AG04449 (cell line): ENCODE measurements at regions not wholly inside any gene's neighbourhood (a gene's known extent, or its start where the extent isn't known, plus 50 kb on each side); places are given as distances from the start of the nearest gene placed in this dataset.

Source experiments
- CTCF ChIA-PET: fragments of 350-600 bp; formaldehyde crosslinking; extraction: SDS; loops from one replicate; lab custom pipeline; 2021; ENCODE audit warnings: antibody characterized with exemption; lab: Yijun Ruan, JAX
- POLR2A ChIA-PET: fragments of 400-600, 350-600 bp; formaldehyde crosslinking; extraction: SDS; loops from one replicate; lab custom pipeline; 2020; ENCODE audit warnings: antibody characterized with exemption, inconsistent platforms; lab: Yijun Ruan, JAX
- DNase-seq: peaks from one replicate; pipeline ENCODE4 v3.0.0-alpha.2; 2010; ENCODE audit warnings: low read depth, low spot score
- H3K4me3 ChIP-seq: 2 replicates; pipeline ENCODE4 v1.5.1; 2011; ENCODE audit warnings: low read depth, mild to moderate bottlenecking, control low read depth, low read length
- CTCF ChIP-seq: IDR thresholded peaks from one replicate; pipeline ENCODE4 v1.5.1; 2011; ENCODE audit warnings: mild to moderate bottlenecking, moderate library complexity, low read length, control low read depth, inconsistent platforms; ENCODE audit not compliant: insufficient read depth; ENCODE audit errors: missing control alignments

DNA sequence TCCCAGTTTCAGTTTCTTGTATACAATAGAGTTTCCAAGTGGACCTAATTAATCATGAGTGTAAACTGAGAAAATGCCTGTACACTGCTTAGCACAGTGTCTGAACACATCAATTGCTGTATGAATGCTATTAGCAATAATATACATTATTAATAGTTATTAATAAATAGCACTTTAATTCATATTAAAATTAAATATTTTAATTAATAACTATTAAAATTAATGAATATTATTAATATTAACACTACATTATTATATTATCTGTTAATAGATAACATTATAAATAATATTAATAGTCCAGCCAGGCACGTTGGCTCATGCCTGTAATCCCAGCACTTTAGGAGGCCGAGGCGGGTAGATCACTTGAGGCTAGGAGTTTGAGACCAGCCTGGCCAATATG is 244.9 kb upstream of the ANKRD55 start:
- CTCF ChIA-PET: interaction anchor here (0.7 kb wide), 1 partner anchor 9 kb away, joined by 3 read pairs; no protein-coding TSS in a partner anchor
- DNase-seq: no peak
- TF ChIP-seq CTCF: no peak
- no peak overlapping the region for H3K4me3 ChIP-seq
- POLR2A ChIA-PET: no interaction called here

DNA sequence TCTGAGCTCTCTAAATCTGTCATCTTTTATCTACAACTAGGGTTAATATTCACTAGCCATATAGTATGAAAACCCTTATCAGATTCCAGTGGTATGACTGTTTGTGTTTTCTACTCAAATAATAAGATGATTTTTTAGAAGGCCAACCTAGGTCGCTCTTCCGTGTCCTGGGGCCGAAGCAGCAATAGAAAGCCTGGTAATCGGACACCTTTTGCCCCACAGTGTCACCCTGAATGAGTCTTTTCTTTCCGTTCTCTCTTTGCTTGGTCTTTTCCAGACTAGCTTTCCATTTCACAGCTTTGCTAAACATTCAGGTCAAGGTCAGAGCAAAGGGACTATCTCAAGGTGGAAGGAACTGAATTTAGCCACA is 243.3 kb upstream of the ANKRD55 start:
- POLR2A ChIA-PET: no interaction called here
- CTCF ChIA-PET: interaction anchor here (0.7 to 3.5 kb wide), 5 partner anchors 12 to 361 kb away, joined by 3 to 14 read pairs (median 3); no protein-coding TSS in a partner anchor
- no peak for DNase-seq
- H3K4me3 ChIP-seq: no peak overlapping the region
- TF ChIP-seq CTCF: no peak

DNA sequence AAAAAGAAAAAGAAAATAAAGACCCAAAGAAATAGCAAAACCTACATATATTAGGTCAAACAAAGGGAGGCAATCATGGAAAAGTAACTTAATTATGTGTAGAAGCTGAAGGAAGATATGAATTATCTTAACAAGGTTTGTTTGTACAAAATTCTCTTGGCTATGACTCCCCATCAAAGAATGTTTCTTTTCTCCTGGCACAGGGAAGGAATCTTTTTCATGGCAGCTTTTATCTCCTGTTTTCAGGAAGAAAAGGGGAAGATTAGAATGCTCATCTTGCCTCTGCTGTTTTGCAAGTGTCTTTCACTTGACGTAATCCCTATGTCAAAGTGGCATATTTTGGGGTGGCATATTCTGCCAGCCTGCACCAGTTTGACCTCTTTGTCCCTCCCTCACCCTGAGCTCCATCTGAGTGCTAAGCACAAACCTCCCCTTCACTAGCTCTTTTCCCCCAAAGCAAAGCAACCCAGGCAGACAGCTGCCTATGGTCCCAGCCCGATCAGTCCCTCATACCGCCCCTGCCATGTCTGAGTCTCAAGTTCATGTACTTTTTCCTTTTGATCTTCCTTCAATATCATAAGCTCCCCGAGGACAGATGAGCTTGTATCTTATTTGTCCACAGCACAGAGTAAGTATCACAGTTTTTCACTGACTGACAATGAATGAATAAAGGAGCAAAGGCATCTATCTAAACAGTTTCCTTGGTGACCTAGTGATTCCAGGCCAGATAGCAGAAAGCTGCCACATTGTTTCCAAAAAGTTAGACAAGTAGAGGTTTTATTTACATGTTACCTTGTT is 242.8 kb upstream of the ANKRD55 start:
- POLR2A ChIA-PET: no interaction called here
- DNase-seq: no peak
- CTCF ChIA-PET: interaction anchor here (0.7 to 3.5 kb wide), 5 partner anchors 13 to 362 kb away, joined by 3 to 14 read pairs (median 3); no protein-coding TSS in a partner anchor
- no peak for TF ChIP-seq CTCF
- no peak overlapping the region for H3K4me3 ChIP-seq

GRCh38 chr5:56471707-56472106 is 238.6 kb upstream of the ANKRD55 start:
- ChIA-PET POLR2A (no interaction called here), CTCF (no interaction called here)
- no peak for TF ChIP-seq CTCF
- no peak overlapping the region for H3K4me3 ChIP-seq
- no peak for DNase-seq

DNA sequence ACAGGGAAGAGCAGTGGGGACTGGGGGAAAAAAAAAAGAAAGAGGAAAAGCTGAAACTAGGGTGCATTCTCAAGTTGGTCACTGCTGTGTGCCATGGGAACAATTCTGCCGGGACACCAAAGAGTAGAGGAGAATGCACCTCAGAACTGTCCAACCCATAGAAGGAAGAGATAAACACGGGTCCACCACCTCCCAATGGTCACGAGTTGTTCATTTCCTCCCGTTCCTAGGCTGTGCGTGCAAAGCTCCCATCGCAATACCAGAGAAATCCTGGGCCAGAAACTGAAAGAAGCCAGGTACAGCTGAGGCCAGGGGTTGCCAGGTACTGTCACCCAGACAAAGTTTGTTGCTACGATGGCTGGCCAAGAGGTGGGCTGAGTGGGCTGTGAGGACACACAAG is 236.9 kb upstream of the ANKRD55 start:
- TF ChIP-seq CTCF: no peak
- H3K4me3 ChIP-seq: no peak overlapping the region
- CTCF ChIA-PET: interaction anchor here (0.5 kb wide), 1 partner anchor 470 kb away, joined by 3 read pairs; no protein-coding TSS in a partner anchor
- POLR2A ChIA-PET: no interaction called here
- DNase-seq: no peak

DNA sequence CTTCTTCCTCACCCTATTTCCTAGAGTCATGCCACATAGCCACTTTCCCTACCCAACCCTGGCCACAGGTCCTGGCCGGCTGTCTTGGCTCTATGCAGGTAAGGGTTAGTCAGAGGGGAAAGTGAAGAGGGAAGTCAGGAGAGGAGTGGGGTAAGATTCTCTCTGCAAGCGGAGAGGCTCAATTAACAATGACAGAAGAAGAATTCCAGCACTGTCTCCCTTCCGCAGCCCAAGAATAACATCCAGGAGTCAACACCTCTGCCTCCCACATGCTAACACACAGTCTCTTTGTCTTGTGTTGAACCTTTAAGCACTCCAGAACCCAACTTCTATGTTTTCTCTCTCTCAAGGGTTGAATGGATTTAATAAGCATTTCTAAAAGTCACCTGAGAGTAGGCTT is 235.1 kb upstream of the ANKRD55 start:
- DNase-seq: no peak
- TF ChIP-seq CTCF: no peak
- no peak overlapping the region for H3K4me3 ChIP-seq
- POLR2A ChIA-PET: no interaction called here
- CTCF ChIA-PET: no interaction called here
